OCI-LY7 (cell line): ENCODE measurements at regions not wholly inside any gene's neighbourhood (a gene's known extent, or its start where the extent isn't known, plus 50 kb on each side); places are given as distances from the start of the nearest gene placed in this dataset.

ENCODE experiments used
- BruUV-seq: library from RNA; stranded (reverse); fragments of 400-500 nt; replicated peaks from 2 replicates; lab custom pipeline; 2021; lab: Mats Ljungman, UMichigan
- CTCF ChIA-PET: fragments of 300-600 bp; sonication (Branson Sonifier 250); formaldehyde crosslinking; loops from one replicate; lab custom pipeline; 2022; ENCODE audit warnings: antibody characterized with exemption; ENCODE audit not compliant: unreplicated experiment; lab: Charles Lee
- POLR2A ChIA-PET: fragments of 300-600 bp; sonication (Branson Sonifier 250); formaldehyde crosslinking; loops from one replicate; lab custom pipeline; 2022; ENCODE audit warnings: antibody characterized with exemption; lab: Charles Lee
- DNase-seq: peaks from one replicate; pipeline ENCODE4 v3.0.0-alpha.2; 2015; ENCODE audit warnings: low spot score
- H2AFZ ChIP-seq: fragments of 200-600 bp; sonication (generic), shearing (Covaris generic); 2 replicates; pipeline ENCODE4 v1.6.1; 2014; ENCODE audit warnings: mild to moderate bottlenecking, antibody characterized with exemption, low read length, moderate library complexity
- H3K27ac ChIP-seq: fragments of 200-600 bp; sonication (generic); 2 replicates; pipeline ENCODE4 v1.5.1; 2014; ENCODE audit warnings: mixed run types, low read depth, mild to moderate bottlenecking, moderate library complexity, low read length, inconsistent platforms; ENCODE audit not compliant: poor library complexity, severe bottlenecking
- H3K36me3 ChIP-seq: fragments of 200-600 bp; sonication (generic); 2 replicates; pipeline ENCODE4 v1.6.1; 2014; ENCODE audit warnings: mild to moderate bottlenecking, antibody characterized with exemption, low read length, moderate library complexity, mixed read lengths; ENCODE audit not compliant: insufficient read depth
- H3K4me1 ChIP-seq: fragments of 200-600 bp; sonication (generic); 2 replicates; pipeline ENCODE4 v1.5.1; 2014; ENCODE audit warnings: mild to moderate bottlenecking, low read length; ENCODE audit not compliant: insufficient read depth, poor library complexity, severe bottlenecking
- H3K4me2 ChIP-seq: fragments of 200-600 bp; sonication (generic); 2 replicates; pipeline ENCODE4 v1.6.1; 2014; ENCODE audit warnings: mild to moderate bottlenecking, low read length
- H3K4me3 ChIP-seq: fragments of 200-600 bp; sonication (generic); 2 replicates; pipeline ENCODE4 v1.5.1; 2014; ENCODE audit warnings: mild to moderate bottlenecking, low read depth, low read length; ENCODE audit not compliant: poor library complexity, severe bottlenecking
- H3K79me2 ChIP-seq: fragments of 200-600 bp; sonication (generic); 2 replicates; pipeline ENCODE4 v1.6.1; 2016; ENCODE audit warnings: low read depth, mild to moderate bottlenecking, low read length, moderate library complexity, mixed read lengths; ENCODE audit not compliant: insufficient read depth
- H3K9me2 ChIP-seq: fragments of 200-600 bp; sonication (generic); 2 replicates; pipeline ENCODE4 v1.6.1; 2016; ENCODE audit warnings: mild to moderate bottlenecking, low read length, mixed read lengths; ENCODE audit not compliant: insufficient read depth
- H3K9me3 ChIP-seq: fragments of 200-600 bp; sonication (generic); 2 replicates; pipeline ENCODE4 v1.6.1; 2014; ENCODE audit warnings: mild to moderate bottlenecking, mixed run types, low read length, mixed read lengths
- H4K20me1 ChIP-seq: fragments of 200-600 bp; sonication (generic); 2 replicates; pipeline ENCODE4 v1.6.1; 2014; ENCODE audit warnings: mild to moderate bottlenecking, antibody characterized with exemption, low read length, moderate library complexity, mixed read lengths; ENCODE audit not compliant: insufficient read depth
- EZH2phosphoT487 ChIP-seq: fragments of 200-600 bp; sonication (generic); IDR thresholded peaks from 2 replicates; pipeline ENCODE4 v1.6.1; 2018; ENCODE audit warnings: low read depth, borderline replicate concordance, mild to moderate bottlenecking, mixed run types, antibody characterized with exemption, low read length, moderate library complexity, mixed read lengths
- intact Hi-C: fragments of 100-400 bp; cut with micrococcal nuclease; formaldehyde crosslinking; loops from one replicate; pipeline ENCODE4 v1.10.0; 2022; ENCODE audit not compliant: unreplicated experiment
- TF ChIP-seq, protein P1 (sequence below): fragments of 200-600 bp; sonication (generic); conservative IDR thresholded peaks from 2 replicates; pipeline ENCODE4 v1.5.1; 2014; ENCODE audit warnings: mild to moderate bottlenecking, antibody characterized with exemption, low read length, moderate library complexity, mixed read lengths

DNA sequence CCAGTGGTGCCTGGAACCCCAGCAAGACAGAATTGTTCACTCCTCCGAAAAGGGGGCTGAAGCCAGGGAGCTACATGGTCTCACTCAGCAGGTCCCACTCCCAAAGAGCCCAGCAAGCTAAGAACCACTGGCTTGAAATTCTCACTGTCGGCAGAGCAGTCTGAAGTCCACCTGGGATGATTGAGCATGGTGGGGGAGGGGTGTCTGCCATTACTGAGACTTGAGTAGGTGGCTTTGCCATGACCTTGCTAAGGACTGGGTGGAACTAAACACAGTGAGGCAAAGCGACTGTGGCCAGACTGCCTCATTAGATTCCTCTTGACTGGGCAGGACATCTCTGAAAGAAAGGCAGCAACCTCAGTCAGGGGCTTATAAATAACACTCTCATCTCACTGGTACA, 122.6 kb upstream of the ZC4H2 start:
- intact Hi-C loops = no loop called here
- CTCF ChIA-PET = no interaction called here
- BruUV-seq = no TSS peak
- H4K20me1 ChIP-seq = no peaks in the 10 kb centered on the region
- TF ChIP-seq, protein P1, sequence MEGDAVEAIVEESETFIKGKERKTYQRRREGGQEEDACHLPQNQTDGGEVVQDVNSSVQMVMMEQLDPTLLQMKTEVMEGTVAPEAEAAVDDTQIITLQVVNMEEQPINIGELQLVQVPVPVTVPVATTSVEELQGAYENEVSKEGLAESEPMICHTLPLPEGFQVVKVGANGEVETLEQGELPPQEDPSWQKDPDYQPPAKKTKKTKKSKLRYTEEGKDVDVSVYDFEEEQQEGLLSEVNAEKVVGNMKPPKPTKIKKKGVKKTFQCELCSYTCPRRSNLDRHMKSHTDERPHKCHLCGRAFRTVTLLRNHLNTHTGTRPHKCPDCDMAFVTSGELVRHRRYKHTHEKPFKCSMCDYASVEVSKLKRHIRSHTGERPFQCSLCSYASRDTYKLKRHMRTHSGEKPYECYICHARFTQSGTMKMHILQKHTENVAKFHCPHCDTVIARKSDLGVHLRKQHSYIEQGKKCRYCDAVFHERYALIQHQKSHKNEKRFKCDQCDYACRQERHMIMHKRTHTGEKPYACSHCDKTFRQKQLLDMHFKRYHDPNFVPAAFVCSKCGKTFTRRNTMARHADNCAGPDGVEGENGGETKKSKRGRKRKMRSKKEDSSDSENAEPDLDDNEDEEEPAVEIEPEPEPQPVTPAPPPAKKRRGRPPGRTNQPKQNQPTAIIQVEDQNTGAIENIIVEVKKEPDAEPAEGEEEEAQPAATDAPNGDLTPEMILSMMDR = no peak
- POLR2A ChIA-PET = no interaction called here
- H2AFZ ChIP-seq = no peak overlapping the region
- no peaks in the 10 kb centered on the region for H3K4me1 ChIP-seq
- no peak overlapping the region for H3K4me2 ChIP-seq
- H3K36me3 ChIP-seq = no peaks in the 10 kb centered on the region; the same call in 1 of the 2 replicates
- no peaks in the 10 kb centered on the region for H3K79me2 ChIP-seq
- H3K9me2 ChIP-seq = no peaks in the 10 kb centered on the region
- H3K4me3 ChIP-seq = no peak overlapping the region
- H3K27ac ChIP-seq = no peak overlapping the region
- no peaks in the 10 kb centered on the region for H3K9me3 ChIP-seq
- no peak for DNase-seq

DNA sequence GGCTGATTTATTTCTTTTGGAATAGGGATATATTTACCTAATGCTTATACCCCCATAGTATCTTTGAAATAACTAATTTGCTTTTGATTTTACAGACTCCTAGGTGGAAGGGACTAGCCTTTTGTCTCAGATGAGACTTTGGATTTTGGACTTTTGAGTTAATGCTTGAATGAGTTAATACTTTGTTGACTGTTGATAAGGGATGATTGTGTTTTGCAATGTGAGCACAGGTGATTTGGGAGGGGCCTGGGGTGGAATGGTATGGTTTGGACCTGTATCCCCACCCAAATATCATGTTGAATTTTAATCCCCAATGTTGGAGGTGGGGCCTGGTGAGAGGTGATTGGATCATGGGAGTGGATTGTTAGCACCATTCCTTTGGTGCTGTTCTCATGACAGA, 117.4 kb upstream of the ZC4H2 start:
- H3K79me2 ChIP-seq = no peaks in the 10 kb centered on the region
- CTCF ChIA-PET = no interaction called here
- DNase-seq = no peak
- no peak overlapping the region for H2AFZ ChIP-seq
- no peaks in the 10 kb centered on the region; the same call in 1 of the 2 replicates for H3K36me3 ChIP-seq
- no peaks in the 10 kb centered on the region for H4K20me1 ChIP-seq
- H3K4me3 ChIP-seq = no peak overlapping the region
- H3K9me3 ChIP-seq = no peaks in the 10 kb centered on the region
- no peaks in the 10 kb centered on the region for H3K4me1 ChIP-seq
- POLR2A ChIA-PET = no interaction called here
- no peak overlapping the region for H3K4me2 ChIP-seq
- BruUV-seq = no TSS peak
- H3K27ac ChIP-seq = no peak overlapping the region
- no peaks in the 10 kb centered on the region for H3K9me2 ChIP-seq
- TF ChIP-seq, protein P1 = no peak
- TF ChIP-seq EZH2phosphoT487 = no peak
- intact Hi-C loops = no loop called here

DNA sequence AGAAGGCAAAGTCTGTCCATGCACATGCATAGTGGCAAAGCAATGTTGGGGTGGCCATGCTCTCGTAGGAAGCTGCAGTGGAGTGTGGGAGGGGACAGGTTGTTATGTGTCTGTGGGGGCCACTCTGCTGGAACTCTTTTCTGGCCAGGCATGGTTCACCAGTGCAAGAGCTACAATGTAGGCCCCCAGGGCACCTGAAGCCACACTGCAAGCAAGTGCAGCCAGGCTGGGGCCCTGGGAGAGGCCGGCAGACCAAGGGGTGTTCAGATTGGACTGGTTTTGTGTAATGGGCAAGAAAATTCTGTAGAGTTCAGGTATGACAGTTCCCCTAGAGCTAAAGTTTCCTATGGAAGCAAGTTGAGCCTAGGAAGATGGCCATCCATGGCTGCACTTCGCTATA, 97.0 kb upstream of the ZC4H2 start:
- Histone ChIP-seq H3K9me3 (no peaks in the 10 kb centered on the region), H3K27ac (no peak overlapping the region), H3K4me2 (no peak overlapping the region), H3K4me3 (no peak overlapping the region), H3K9me2 (no peaks in the 10 kb centered on the region), H3K79me2 (no peaks in the 10 kb centered on the region), H4K20me1 (no peaks in the 10 kb centered on the region), H2AFZ (no peak overlapping the region), H3K4me1 (no peaks in the 10 kb centered on the region), H3K36me3 (peaks cover 17% of the 10 kb centered on the region)
- BruUV-seq = no TSS peak
- TF ChIP-seq, protein P1 = no peak
- TF ChIP-seq EZH2phosphoT487 = no peak
- ChIA-PET POLR2A (no interaction called here), CTCF (no interaction called here)
- intact Hi-C loops = no loop called here
- no peak for DNase-seq
